Skin of body (tissue), 1 donor: ENCODE measurements at regions not wholly inside any gene's neighbourhood (a gene's known extent, or its start where the extent isn't known, plus 50 kb on each side); places are given as distances from the start of the nearest gene placed in this dataset.
"Not testable (repeated sequence)": the region's sequence is repeated elsewhere in the genome, so short reads cannot be mapped to it uniquely, and the experiment has no call there.

Experiments
- DNase-seq: peaks from one replicate; lab custom pipeline; 2025; lab: John Stamatoyannopoulos, UW

DNA sequence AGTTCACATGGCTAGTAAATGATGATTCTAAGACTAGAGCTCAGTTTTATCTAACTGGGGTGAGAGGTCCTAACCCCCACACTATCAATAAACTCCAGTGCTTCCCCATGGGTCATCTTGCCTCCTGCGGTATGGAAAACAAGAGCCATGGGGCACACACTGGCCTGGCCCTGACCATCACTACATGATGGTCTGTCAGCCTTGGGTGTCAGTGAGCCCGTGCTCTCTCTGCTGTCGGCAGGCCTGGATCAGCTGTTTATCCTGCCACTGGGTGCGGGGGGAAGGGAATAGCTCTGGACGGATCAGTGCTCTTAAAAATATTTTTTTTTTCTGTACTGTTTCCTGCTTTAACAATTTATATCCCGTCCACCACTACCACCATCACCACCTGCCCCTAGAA is 255.0 kb upstream of the ADGRL2 start:
- DNase-seq: no peak

DNA sequence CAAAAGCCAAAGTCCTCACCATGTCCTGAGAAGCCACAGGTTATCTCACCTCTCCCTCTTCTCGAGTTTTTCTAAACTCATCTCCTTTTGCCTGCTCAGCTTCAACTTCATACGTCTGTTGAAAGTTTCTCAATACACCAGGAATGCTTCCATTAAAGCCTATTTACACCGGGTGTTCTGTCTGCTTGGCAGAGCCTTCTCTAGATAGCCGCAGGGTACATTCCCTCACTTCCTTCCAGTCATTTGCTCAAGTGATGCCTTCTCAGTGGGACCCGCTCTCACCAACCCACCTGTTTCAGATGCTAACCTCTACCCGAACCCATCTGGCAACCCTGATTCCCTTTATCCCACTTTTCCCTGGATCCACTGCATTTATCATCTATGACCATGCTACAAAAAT is 257.0 kb upstream of the ADGRL2 start:
- DNase-seq: no peak

- DNase-seq: no peak
Observed at GRCh38 chr1:81542196-81542595, 258.5 kb upstream of the ADGRL2 start.

DNA sequence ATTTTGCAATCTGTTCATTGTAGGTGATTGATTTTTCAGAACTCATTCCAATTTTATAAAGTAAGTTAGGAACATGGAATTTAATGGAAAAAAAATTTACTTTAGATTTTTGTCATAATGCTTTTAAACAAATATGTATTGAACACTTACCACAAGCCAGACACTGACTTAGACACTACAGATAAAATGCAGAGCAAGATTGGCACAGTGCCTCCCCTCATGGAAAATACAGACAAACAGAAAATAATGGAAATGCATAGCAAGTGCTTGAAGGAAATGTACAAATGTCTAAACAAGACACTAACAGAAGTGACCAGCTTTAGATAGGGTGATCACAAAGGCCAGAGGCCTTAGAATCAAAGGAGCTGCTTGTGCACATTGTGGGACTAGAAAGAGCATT is 260.5 kb upstream of the ADGRL2 start:
- no peak for DNase-seq

DNA sequence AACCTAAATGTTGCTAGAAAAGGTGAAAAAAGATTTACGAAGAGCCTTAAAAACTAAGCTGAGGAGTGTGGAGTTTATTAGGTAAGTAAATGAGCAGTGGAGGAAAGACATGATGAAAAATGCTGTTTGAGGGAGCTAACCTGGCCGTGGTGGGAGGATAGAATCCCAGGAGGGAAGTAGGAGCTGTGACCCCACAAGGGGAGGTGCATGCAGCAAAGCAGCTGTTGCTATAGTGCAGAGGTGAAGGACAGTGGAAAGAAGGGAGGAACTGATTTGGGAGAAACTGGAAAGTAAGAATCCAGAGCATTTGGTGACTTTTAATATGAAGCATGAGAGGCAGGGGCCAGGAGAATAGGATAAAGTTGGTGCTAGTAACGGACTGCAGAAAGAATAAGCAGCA is 271.7 kb upstream of the ADGRL2 start:
- DNase-seq: no peak

GRCh38 chr1:81525085-81525484 is 275.6 kb upstream of the ADGRL2 start:
- DNase-seq: no peak

DNA sequence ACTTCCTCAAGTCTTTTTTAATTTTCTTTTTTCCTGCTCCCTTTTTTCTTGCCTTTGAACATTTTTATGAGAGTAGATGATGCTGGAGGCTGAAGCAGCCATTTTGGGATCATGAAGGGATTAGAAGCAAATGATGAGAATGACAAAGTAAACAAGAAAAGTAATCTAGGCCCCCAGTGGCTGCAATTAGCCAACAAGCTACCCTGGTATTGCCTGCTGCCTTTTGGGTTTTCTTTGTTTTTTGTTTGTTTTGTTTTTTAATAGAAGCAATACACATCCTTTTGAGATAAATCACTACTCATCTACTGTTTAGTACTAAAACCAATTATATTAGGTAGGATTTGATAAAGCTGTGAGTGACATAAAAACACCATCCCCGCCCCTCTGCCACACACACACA is 280.7 kb upstream of the ADGRL2 start:
- DNase-seq: no peak

DNA sequence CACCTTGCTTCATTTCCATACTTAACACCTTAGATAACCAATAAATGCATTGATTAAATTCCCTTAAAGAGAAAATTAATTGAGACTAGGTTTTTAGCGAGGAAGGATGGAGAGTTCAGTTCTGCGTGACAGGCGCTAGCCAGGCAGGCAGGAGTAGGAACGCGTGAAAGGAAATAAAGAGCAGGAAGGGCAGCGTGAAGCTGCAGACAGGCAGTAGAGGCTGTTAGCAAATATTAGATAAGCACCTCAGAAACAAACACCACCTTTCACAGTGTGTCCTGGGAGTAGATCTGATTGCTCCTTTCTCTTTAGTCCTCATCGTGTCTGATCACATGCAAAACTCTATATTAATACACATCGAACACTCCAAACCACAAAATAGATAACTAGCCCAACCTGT is 282.7 kb upstream of the ADGRL2 start:
- no peak for DNase-seq

DNA sequence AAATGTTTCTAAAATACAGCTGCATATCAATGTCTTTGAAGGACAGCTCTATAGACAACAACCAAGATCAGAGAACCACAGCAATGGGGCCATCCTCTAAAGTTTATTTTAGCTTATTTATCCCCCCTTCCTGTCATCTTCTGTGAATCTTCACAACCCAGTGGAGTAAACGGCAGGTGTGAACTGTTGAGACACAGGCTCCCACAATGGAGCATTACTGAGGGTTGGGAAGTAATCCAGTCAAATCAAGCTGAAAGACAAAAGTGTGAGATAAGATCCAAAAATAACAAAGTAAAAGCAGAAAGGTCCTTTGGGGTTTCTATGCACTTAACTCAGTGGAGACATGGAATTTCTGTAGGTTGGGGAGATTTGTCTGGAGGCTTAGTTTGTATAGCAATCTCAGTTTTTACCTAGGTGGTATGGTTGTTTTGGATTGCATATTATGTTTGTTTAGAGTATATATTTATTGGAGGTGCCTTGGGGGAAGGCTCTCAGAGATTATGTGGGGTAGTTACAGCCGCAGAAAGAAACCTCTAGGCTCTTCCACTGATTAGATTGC is 286.9 kb upstream of the ADGRL2 start:
- DNase-seq: no peak

DNA sequence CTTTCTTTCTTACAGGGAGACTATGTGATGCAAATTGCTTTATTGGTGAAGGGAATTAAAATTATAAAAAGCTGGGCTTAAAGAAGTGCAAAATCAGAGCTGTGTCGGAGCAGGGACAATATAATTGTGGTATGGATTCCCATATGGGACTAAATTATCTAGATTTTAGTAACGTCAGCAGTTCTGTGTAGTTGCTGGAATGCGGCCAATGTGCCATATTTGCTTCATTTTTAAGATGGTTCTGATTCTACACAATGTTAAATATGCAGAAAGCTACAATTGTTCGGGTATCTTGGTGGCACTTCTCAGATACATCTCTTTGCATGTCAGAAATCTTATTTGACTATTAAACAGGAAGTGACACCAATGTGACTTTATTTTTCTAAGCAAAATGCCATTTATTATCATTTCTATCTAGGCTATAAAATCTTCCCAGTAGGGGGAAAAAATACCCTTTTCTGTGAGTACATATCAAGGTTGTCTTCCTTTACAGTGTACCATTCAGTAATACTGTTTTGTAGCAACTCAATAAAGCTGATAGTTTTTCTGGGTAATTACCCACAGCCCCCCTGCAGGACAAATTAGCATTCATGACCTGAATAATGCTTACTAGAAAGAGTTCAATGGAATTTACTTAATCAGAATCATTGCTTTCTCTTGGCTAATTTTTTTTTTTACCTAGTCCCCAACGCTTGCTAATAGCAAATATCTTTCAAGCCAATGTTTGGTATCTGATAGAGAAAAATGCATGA is 288.3 kb upstream of the ADGRL2 start:
- peak; percentile 11 for DNase-seq

GRCh38 chr1:81511281-81511680 is 289.5 kb upstream of the ADGRL2 start:
- DNase-seq: no peak

GRCh38 chr1:81510701-81511100 is 290.0 kb upstream of the ADGRL2 start:
- no peak for DNase-seq

GRCh38 chr1:81509594-81509993 is 291.1 kb upstream of the ADGRL2 start:
- DNase-seq: no peak

DNA sequence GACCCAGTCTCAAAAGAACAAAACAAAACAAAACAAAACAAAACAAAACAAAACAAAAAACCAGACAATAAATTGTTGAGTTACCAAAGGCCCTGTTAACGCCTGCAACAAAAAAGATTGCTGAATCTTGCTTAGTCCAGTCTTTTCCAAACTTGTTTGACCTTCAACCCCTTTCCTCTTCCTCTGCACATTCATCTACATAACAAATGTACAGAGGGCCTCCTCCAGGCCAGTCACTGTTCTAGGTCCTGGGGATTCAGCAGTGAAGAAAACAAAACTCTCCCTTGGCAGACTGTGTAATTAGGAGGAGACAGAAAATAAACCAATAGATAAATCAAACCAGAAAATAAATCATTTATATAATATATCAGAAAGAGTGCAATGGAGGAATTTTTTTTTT is 294.0 kb upstream of the ADGRL2 start:
- no peak for DNase-seq

- DNase-seq: no peak
Observed at GRCh38 chr1:81505831-81506230, 294.9 kb upstream of the ADGRL2 start.

DNA sequence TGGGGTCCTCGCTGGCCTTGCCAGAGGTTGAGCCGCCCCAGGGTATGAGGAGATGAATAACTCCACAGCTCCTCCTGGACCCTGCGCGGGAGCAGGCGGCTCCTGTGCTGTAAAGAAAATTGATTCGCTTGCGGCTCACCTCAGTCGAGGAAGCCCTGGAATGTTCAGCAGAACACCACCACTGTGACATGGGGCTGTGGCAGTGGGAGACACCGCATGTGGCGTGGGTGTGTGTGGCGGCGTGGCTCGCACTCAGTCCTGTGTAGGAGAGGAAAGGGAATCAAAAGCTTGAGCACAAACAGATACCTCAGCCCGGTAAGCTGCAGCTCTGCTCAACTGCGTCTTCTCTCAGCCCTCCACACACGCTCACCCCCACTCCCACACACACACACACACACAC is 295.9 kb upstream of the ADGRL2 start:
- not testable (repeated sequence) for DNase-seq

- DNase-seq: not testable (repeated sequence)
Observed at GRCh38 chr1:81502705-81503104, 298.0 kb upstream of the ADGRL2 start.

DNA sequence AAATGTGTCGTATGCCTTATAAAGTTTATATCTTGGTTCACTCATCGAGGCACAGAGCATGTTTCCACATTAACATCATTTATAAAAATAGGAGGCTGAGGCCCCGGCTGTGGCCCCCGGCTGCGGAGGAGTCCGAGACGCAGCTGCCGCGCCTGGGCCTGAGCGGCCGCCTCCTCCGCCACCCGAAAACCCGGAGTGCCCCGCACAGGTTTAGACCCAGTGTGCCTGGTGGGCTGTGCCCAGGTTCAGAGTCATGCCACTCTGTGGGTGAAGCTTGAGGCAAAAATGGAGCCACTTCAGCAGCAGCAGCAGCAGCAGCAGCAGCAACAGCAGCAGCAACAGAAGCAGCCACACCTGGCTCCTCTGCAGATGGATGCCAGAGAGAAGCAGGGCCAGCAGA is 299.2 kb upstream of the ADGRL2 start:
- DNase-seq: not testable (repeated sequence)

DNA sequence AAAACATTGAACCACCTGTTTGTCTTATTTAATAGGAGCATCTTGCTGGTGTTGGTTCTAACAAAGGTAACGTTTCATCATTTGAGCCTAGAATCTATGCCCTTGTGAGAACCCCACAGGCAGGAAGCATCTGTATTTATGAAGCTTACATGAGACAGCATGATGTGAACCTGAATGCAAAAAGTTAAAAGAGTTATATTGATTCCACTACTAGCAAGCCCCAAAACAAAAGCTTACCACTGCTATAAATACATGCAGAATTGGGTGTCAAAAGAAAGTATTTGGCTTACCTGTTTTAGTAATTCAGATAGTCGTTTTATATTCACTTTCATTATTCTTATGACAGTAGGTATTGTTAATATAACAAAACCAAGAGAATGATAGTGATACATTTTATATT is 301.2 kb upstream of the ADGRL2 start:
- no peak for DNase-seq

DNA sequence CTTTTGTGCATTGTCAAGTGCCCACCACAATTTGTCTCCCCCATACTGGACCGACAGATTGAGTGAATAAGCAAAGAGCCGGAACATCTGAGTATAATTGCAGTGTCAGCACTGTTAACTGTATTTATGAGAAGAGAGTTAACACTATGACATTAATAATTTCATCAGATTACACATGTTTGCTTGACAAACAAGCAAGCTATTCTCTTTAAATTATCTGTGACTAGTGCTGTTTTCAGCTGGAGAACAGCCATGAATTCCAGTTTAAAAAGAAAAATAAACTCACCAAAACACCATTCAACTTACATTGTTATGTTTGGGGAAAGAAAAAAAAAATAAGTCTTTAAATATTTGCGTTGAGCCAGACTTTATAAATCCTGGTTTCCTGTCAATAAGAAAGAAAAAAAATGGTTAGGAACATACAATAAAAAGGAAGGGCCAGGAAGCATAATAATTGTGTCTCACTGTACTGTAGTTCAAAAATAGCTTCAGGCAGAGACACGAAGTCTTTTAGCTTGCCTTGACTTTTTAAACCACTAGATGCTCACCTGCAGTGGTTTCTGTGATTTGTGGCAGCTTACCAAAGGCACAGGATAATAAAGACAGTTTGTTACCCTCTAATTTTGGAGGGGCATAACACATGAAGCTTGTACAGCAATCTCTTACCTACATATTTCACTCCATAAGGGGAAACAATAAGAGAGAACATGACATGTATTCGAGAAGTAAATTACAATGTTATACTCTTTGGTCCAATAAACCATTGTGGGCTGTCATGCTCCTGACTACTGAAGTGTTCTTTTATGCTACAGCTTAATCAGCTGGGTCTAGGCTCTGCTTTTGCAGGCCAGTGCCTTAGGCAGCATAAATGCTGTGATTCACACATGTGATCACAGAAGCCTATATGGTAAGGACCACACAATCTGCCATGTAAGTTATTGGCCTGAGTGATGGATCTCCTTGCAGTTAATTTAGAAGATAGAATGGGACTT is 302.0 kb upstream of the ADGRL2 start:
- DNase-seq: peak; percentile 48

- DNase-seq: no peak
Observed at GRCh38 chr1:81496349-81496748, 304.4 kb upstream of the ADGRL2 start.
